Endothelial cell of umbilical vein (primary cell): ENCODE measurements at regions not wholly inside any gene's neighbourhood (a gene's known extent, or its start where the extent isn't known, plus 50 kb on each side); places are given as distances from the start of the nearest gene placed in this dataset.

ENCODE experiments used
- BruUV-seq: library from RNA; stranded (reverse); fragments of 400-500 nt; replicated peaks from 2 replicates; lab custom pipeline; 2021; lab: Mats Ljungman, UMichigan
- CTCF ChIA-PET: fragments of 300-600, 350-600 bp; sonication (Branson Sonifier 250); formaldehyde crosslinking; loops from one replicate; lab custom pipeline; 2021; ENCODE audit warnings: antibody characterized with exemption, inconsistent platforms; lab: Charles Lee
- POLR2A ChIA-PET: fragments of 300-600, 350-600 bp; sonication (Branson Sonifier 250); formaldehyde crosslinking; loops from one replicate; lab custom pipeline; 2021; ENCODE audit warnings: antibody characterized with exemption, inconsistent platforms; lab: Charles Lee
- DNase-seq: peaks from one replicate; pipeline ENCODE4 v3.0.0-alpha.2; 2011; ENCODE audit warnings: low read depth, low spot score
- FAIRE-seq: peaks from 2 replicates; lab custom pipeline; 2011; peaks lifted over from hg19 to GRCh38; lab: Jason Lieb, UNC
- H2AFZ ChIP-seq: 2 replicates; pipeline ENCODE4 v1.6.0; 2012; ENCODE audit warnings: low read depth, low read length, control low read depth, inconsistent platforms
- H3K27ac ChIP-seq: 2 replicates; pipeline ENCODE4 v1.5.1; 2011; ENCODE audit warnings: low read depth, mild to moderate bottlenecking, control low read depth, low read length, moderate library complexity; ENCODE audit not compliant: insufficient read depth
- H3K27me3 ChIP-seq, 2 experiments: 2 replicates each; pipeline versions ENCODE4 v1.6.0 to v1.6.1; 2011; ENCODE audit warnings: low read length in 2 of 2, mixed read lengths in 1 of 2; ENCODE audit not compliant: control insufficient read depth in 2 of 2, insufficient read depth in 2 of 2
- H3K36me3 ChIP-seq, 2 experiments: 2 replicates in 1 of 2; 3 replicates in 1 of 2; pipeline ENCODE4 v1.5.1; 2011; ENCODE audit warnings: low read length in 2 of 2, mild to moderate bottlenecking in 1 of 2, moderate library complexity in 1 of 2; ENCODE audit not compliant: control insufficient read depth in 2 of 2, insufficient read depth in 2 of 2; ENCODE audit errors: extremely low read depth in 1 of 2
- H3K4me1 ChIP-seq: 3 replicates; pipeline ENCODE4 v1.5.1; 2011; ENCODE audit warnings: mild to moderate bottlenecking, low read length; ENCODE audit not compliant: control insufficient read depth, insufficient read depth; ENCODE audit errors: extremely low read depth
- H3K4me2 ChIP-seq: 2 replicates; pipeline ENCODE4 v1.6.1; 2011; ENCODE audit warnings: low read length, control low read depth, mixed read lengths; ENCODE audit not compliant: insufficient read depth
- H3K4me3 ChIP-seq, 3 experiments: fragments of 200-600 bp in 1 of 3; sonication (generic), shearing (Covaris generic) in 1 of 3; replicated peaks in 1 of 3; 2 replicates each; pipeline ENCODE4 v1.5.1; 2011 to 2016; ENCODE audit warnings: control low read depth in 3 of 3, low read length in 3 of 3, mild to moderate bottlenecking in 2 of 3, inconsistent platforms in 1 of 3, low read depth in 1 of 3, moderate library complexity in 1 of 3; ENCODE audit not compliant: insufficient read depth in 1 of 3
- H3K79me2 ChIP-seq: 2 replicates; pipeline ENCODE4 v1.6.0; 2012; ENCODE audit warnings: low read length, inconsistent platforms; ENCODE audit not compliant: control insufficient read depth, insufficient read depth
- H3K9ac ChIP-seq: replicated peaks from 2 replicates; pipeline ENCODE3; 2011; ENCODE audit warnings: low read length, control low read depth; ENCODE audit not compliant: insufficient read depth; ENCODE audit errors: extremely low read depth
- H3K9me1 ChIP-seq: replicated peaks from 3 replicates; pipeline ENCODE4 v1.6.0; 2011; ENCODE audit warnings: mild to moderate bottlenecking, low read length; ENCODE audit not compliant: control insufficient read depth, insufficient read depth; ENCODE audit errors: extremely low read depth
- H3K9me3 ChIP-seq: replicated peaks from 2 replicates; pipeline ENCODE4 v1.5.1; 2012; ENCODE audit warnings: low read length, inconsistent platforms; ENCODE audit not compliant: control insufficient read depth, insufficient read depth
- H4K20me1 ChIP-seq: replicated peaks from 2 replicates; pipeline ENCODE3; 2011; ENCODE audit warnings: mild to moderate bottlenecking, low read length; ENCODE audit not compliant: control insufficient read depth, insufficient read depth; ENCODE audit errors: extremely low read depth
- CTCF ChIP-seq, 2 donors: IDR thresholded peaks; 1 replicate in 1 of 2; 2 replicates in 1 of 2; pipeline ENCODE4 v1.5.1; 2011; ENCODE audit warnings: low read length in 2 of 2, mild to moderate bottlenecking in 2 of 2, moderate library complexity in 2 of 2, control low read depth in 1 of 2, inconsistent platforms in 1 of 2, low read depth in 1 of 2; ENCODE audit not compliant: insufficient read depth in 1 of 2; ENCODE audit errors: extremely low read depth in 1 of 2
- EZH2 ChIP-seq: IDR thresholded peaks from 2 replicates; pipeline ENCODE4 v1.6.1; 2012; ENCODE audit warnings: borderline replicate concordance, low read depth, mild to moderate bottlenecking, moderate library complexity, low read length, inconsistent platforms; ENCODE audit not compliant: severe bottlenecking
- GATA2 ChIP-seq: IDR thresholded peaks from 2 replicates; pipeline ENCODE4 v1.7.0; 2011; ENCODE audit warnings: low read depth, mild to moderate bottlenecking, moderate library complexity, mixed read lengths, low read length; ENCODE audit not compliant: insufficient read length, insufficient read depth
- MYC ChIP-seq: IDR thresholded peaks from one replicate; pipeline ENCODE4 v1.6.1; 2011; ENCODE audit warnings: mild to moderate bottlenecking, low read depth, low read length
- POLR2A ChIP-seq: IDR thresholded peaks from 2 replicates; pipeline ENCODE4 v1.6.1; 2012; ENCODE audit warnings: low read depth, mild to moderate bottlenecking, control low read depth, low read length
- dilution Hi-C: fragments of 300-500 bp; cut with MboI; formaldehyde crosslinking; loops from one replicate; pipeline ENCODE4 v1.15.0; 2019; ENCODE audit warnings: low sequenced_read_pairs; ENCODE audit not compliant: extremely low pct_ligation_motif_present
- intact Hi-C: fragments of 100-400 bp; cut with micrococcal nuclease; formaldehyde crosslinking; loops from one replicate; pipeline ENCODE4 v1.10.0; 2022
- TF ChIP-seq, protein P1 (sequence below): IDR thresholded peaks from 2 replicates; pipeline ENCODE4 v1.6.1; 2011; ENCODE audit not compliant: insufficient read depth, insufficient read length

- TF ChIP-seq GATA2: no peak
- Histone ChIP-seq H3K27ac (no peak overlapping the region), H2AFZ (no peak overlapping the region), H4K20me1 (no peaks in the 10 kb centered on the region), H3K4me2 (no peak overlapping the region), H3K4me3 (no peak overlapping the region), H3K9me1 (no peaks in the 10 kb centered on the region), H3K79me2 (no peaks in the 10 kb centered on the region), H3K4me1 (no peaks in the 10 kb centered on the region), H3K27me3 (no peaks in the 10 kb centered on the region), H3K9me3 (no peaks in the 10 kb centered on the region), H3K9ac (no peak overlapping the region), H3K36me3 (no peaks in the 10 kb centered on the region)
- dilution Hi-C loops: no loop called here
- BruUV-seq: no TSS peak
- CTCF ChIA-PET: no interaction called here
- DNase-seq: no peak
- no peak for FAIRE-seq
- POLR2A ChIA-PET: no interaction called here
- intact Hi-C loops: no loop called here
These were observed 131.9 kb downstream of the AKR1D1 start for GRCh38 chr7:138208142-138208570.

DNA sequence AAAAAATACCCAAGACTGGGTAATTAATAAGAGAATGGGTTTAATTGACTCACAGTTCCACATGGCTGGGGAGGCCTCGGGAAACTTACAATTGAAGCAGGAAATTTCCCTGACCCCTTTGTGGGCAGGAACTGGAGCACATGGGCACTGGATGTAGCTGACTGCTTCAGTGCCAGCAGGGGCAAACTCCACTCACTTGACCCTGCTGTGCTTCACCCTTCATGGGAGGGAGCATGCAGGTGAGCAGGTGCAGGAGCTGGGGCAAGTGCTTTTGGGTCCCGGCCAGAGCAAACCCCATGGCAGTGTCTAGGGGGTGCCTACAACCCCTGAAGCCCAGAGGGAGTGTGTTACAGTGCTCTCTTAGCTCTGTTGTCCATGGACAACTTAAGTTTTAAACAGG is 132.6 kb downstream of the AKR1D1 start:
- Histone ChIP-seq H3K9ac (no peak overlapping the region), H3K79me2 (no peaks in the 10 kb centered on the region), H3K9me3 (no peaks in the 10 kb centered on the region), H3K4me2 (no peak overlapping the region), H3K36me3 (no peaks in the 10 kb centered on the region), H4K20me1 (no peaks in the 10 kb centered on the region), H3K27me3 (no peaks in the 10 kb centered on the region), H2AFZ (no peak overlapping the region), H3K9me1 (no peaks in the 10 kb centered on the region), H3K4me1 (no peaks in the 10 kb centered on the region), H3K27ac (no peak overlapping the region), H3K4me3 (no peak overlapping the region)
- dilution Hi-C loops (no loop called here), intact Hi-C loops (no loop called here)
- DNase-seq (no peak), FAIRE-seq (no peak)
- TF ChIP-seq POLR2A (no peak), MYC (no peak), CTCF (IDR thresholded peaks at IDR 0.05; ENCODE audit: extremely low read depth in 1 of 2, insufficient read depth in 1 of 2, low read depth in 1 of 2, low read length in 2 of 2) (no peak), EZH2 (no peak)
- TF ChIP-seq, protein P1, sequence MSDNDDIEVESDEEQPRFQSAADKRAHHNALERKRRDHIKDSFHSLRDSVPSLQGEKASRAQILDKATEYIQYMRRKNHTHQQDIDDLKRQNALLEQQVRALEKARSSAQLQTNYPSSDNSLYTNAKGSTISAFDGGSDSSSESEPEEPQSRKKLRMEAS: no peak
- ChIA-PET POLR2A (no interaction called here), CTCF (no interaction called here)
- no TSS peak for BruUV-seq
